ENCODE measurements at regions not wholly inside any gene's neighbourhood (a gene's known extent, or its start where the extent isn't known, plus 50 kb on each side); places are given as distances from the start of the nearest gene placed in this dataset.

DNA sequence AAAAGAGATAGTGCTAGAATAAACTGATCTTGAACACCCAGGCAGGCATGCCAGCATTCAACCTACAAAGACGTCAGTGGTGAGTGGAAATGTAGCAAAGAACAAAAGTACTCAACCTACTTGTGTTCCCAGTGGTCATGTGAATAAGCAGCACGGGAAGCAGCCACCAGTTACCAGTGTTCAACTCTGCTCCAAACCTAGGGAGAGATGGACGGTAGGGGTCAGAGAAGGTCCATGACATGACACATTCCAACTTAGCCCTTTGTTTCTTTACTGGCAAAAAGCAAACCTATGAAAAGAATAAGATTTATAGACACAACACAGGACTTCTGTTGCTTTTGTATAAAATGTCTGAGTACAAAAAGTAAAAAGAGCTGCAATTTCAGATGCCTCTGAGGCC, 511.4 kb downstream of the XPNPEP1 start:
- no TSS peak for BruUV-seq (replicated peaks)
- POLR2A ChIA-PET, result no interaction called here

More for the DNA sequence above, 511.4 kb downstream of the XPNPEP1 start:
- H3K79me2 ChIP-seq (ENCODE audit: insufficient read depth, low read length), result no peaks in the 10 kb centered on the region
- no peaks in the 10 kb centered on the region for H3K36me3 ChIP-seq (ENCODE audit: control insufficient read depth in 1 of 2, insufficient read depth in 2 of 2, low read length in 2 of 2)
- RAD21 ChIA-PET (ENCODE audit: low non-redundant PET in 1 of 2, low total read pairs in 2 of 2, uncharacterized antibody in 2 of 2, unreplicated experiment in 2 of 2), result no interaction called here
- no peak overlapping the region for H2AFZ ChIP-seq (ENCODE audit: low read depth, low read length, poor library complexity, severe bottlenecking)
- H3K9ac ChIP-seq (ENCODE audit: low read length), result no peak overlapping the region
- no peaks in the 10 kb centered on the region for H4K20me1 ChIP-seq (ENCODE audit: insufficient read depth)
- CTCF ChIA-PET, result no interaction called here
- H3K27me3 ChIP-seq (ENCODE audit: insufficient read depth, low read length), result no peaks in the 10 kb centered on the region
- TF ChIP-seq TCF7L2 (IDR thresholded peaks at IDR 0.05; ENCODE audit: borderline replicate concordance, extremely low read depth, insufficient read depth, insufficient read length) (no peak), EGR1 (IDR thresholded peaks at IDR 0.05; ENCODE audit: low read depth) (no peak), EZH2 (IDR thresholded peaks at IDR 0.05) (no peak), SIN3A (IDR thresholded peaks at IDR 0.05; ENCODE audit: low read depth) (no peak), MAX (IDR thresholded peaks at IDR 0.05) (no peak), ZBTB33 (IDR thresholded peaks at IDR 0.05; ENCODE audit: extremely low read depth, insufficient replicate concordance, low read length) (no peak), SP1 (IDR thresholded peaks at IDR 0.05; ENCODE audit: low read depth) (no peak), JUND (IDR thresholded peaks at IDR 0.05) (no peak), RAD21 (IDR thresholded peaks at IDR 0.05; ENCODE audit: low read depth) (no peak), CEBPB (IDR thresholded peaks at IDR 0.05; ENCODE audit: low read depth) (no peak), ZNF274 (IDR thresholded peaks at IDR 0.05; ENCODE audit: low read depth, low read length) (no peak), ZFX (IDR thresholded peaks at IDR 0.05) (no peak)
- TF ChIP-seq, protein P1, sequence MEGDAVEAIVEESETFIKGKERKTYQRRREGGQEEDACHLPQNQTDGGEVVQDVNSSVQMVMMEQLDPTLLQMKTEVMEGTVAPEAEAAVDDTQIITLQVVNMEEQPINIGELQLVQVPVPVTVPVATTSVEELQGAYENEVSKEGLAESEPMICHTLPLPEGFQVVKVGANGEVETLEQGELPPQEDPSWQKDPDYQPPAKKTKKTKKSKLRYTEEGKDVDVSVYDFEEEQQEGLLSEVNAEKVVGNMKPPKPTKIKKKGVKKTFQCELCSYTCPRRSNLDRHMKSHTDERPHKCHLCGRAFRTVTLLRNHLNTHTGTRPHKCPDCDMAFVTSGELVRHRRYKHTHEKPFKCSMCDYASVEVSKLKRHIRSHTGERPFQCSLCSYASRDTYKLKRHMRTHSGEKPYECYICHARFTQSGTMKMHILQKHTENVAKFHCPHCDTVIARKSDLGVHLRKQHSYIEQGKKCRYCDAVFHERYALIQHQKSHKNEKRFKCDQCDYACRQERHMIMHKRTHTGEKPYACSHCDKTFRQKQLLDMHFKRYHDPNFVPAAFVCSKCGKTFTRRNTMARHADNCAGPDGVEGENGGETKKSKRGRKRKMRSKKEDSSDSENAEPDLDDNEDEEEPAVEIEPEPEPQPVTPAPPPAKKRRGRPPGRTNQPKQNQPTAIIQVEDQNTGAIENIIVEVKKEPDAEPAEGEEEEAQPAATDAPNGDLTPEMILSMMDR (IDR thresholded peaks at IDR 0.05 in 2 of 3, conservative IDR thresholded peaks at IDR 0.05 in 1 of 3; ENCODE audit: borderline replicate concordance in 1 of 3, insufficient read depth in 1 of 3, low read depth in 2 of 3, low read length in 2 of 3), result no peak
- TF ChIP-seq, protein P2, sequence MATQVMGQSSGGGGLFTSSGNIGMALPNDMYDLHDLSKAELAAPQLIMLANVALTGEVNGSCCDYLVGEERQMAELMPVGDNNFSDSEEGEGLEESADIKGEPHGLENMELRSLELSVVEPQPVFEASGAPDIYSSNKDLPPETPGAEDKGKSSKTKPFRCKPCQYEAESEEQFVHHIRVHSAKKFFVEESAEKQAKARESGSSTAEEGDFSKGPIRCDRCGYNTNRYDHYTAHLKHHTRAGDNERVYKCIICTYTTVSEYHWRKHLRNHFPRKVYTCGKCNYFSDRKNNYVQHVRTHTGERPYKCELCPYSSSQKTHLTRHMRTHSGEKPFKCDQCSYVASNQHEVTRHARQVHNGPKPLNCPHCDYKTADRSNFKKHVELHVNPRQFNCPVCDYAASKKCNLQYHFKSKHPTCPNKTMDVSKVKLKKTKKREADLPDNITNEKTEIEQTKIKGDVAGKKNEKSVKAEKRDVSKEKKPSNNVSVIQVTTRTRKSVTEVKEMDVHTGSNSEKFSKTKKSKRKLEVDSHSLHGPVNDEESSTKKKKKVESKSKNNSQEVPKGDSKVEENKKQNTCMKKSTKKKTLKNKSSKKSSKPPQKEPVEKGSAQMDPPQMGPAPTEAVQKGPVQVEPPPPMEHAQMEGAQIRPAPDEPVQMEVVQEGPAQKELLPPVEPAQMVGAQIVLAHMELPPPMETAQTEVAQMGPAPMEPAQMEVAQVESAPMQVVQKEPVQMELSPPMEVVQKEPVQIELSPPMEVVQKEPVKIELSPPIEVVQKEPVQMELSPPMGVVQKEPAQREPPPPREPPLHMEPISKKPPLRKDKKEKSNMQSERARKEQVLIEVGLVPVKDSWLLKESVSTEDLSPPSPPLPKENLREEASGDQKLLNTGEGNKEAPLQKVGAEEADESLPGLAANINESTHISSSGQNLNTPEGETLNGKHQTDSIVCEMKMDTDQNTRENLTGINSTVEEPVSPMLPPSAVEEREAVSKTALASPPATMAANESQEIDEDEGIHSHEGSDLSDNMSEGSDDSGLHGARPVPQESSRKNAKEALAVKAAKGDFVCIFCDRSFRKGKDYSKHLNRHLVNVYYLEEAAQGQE (IDR thresholded peaks at IDR 0.05; ENCODE audit: low read depth), result no peak
- no peak overlapping the region for H3K4me2 ChIP-seq (ENCODE audit: low read length)
- DNase-seq (ENCODE audit: low read depth, low spot score), result no peak
- no peaks in the 10 kb centered on the region for H3K4me1 ChIP-seq (ENCODE audit: control insufficient read depth in 1 of 2, insufficient read depth in 2 of 2, low read length in 2 of 2)
- H3K27ac ChIP-seq (ENCODE audit: low read depth, low read length), result no peak overlapping the region
- H3K4me3 ChIP-seq (replicated peaks in 1 of 2; ENCODE audit: low read depth in 1 of 2, low read length in 2 of 2), result no peak overlapping the region
- H3K9me3 ChIP-seq (ENCODE audit: control insufficient read depth in 1 of 2, insufficient read depth in 1 of 2, low read depth in 1 of 2, low read length in 2 of 2), result peaks cover 5 to 24% of the 10 kb centered on the region in 2 experiments; a peak in 2 of 4 replicates
- no peaks in the 10 kb centered on the region for H3K9me2 ChIP-seq (ENCODE audit: insufficient read depth)
- ATAC-seq, result no peak
- intact Hi-C loops (cut with micrococcal nuclease), result no loop called here

Data from HCT116 (cell line).